ENCODE measurements at regions not wholly inside any gene's neighbourhood (a gene's known extent, or its start where the extent isn't known, plus 50 kb on each side); places are given as distances from the start of the nearest gene placed in this dataset.

DNA sequence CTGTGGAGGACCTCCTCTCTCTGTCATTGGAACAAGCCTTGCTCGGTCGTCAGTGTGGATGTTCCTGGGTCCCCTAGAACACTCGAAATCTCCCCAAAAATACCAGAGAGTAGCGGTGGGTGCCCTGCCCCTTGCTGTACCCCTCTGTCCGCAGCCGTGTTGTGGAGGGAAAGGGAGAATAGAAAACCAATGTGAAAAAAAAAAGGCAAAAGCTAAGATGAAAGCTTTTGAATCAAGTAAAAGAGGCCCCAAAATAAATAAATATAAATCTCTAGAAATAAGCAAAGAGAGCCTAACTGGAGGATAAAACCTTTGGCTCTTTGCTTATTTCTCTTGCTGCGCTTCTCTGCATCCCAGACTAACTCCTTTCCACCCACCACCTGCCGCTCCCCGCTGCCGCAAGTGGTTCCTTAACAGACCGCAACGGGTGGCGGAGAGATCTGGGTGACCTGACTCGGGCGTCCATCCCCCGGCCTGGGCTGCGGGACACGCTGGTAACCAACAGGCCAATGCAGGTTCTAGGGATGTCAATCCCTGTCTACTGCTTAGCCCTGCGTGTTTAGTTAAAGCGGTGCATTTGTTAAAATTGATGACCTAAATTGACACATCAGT is 110.0 kb downstream of the GPX5 start:
- TF ChIP-seq JUN (IDR thresholded peaks at IDR 0.05) = no peak
- TF ChIP-seq, protein P1, sequence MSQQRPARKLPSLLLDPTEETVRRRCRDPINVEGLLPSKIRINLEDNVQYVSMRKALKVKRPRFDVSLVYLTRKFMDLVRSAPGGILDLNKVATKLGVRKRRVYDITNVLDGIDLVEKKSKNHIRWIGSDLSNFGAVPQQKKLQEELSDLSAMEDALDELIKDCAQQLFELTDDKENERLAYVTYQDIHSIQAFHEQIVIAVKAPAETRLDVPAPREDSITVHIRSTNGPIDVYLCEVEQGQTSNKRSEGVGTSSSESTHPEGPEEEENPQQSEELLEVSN (IDR thresholded peaks at IDR 0.05; ENCODE audit: borderline replicate concordance, low read depth) = no peak
- TF ChIP-seq EHMT2 (IDR thresholded peaks at IDR 0.05; ENCODE audit: low read depth) = no peak
- TF ChIP-seq CHD2 (IDR thresholded peaks at IDR 0.05; ENCODE audit: low read length, partially characterized antibody) = no peak
- TF ChIP-seq ZNF302 (CRISPR knock-in tag; IDR thresholded peaks at IDR 0.05) = no peak
- TF ChIP-seq CHD4 (IDR thresholded peaks at IDR 0.05; ENCODE audit: borderline replicate concordance) = no peak
- TF ChIP-seq, protein P2, sequence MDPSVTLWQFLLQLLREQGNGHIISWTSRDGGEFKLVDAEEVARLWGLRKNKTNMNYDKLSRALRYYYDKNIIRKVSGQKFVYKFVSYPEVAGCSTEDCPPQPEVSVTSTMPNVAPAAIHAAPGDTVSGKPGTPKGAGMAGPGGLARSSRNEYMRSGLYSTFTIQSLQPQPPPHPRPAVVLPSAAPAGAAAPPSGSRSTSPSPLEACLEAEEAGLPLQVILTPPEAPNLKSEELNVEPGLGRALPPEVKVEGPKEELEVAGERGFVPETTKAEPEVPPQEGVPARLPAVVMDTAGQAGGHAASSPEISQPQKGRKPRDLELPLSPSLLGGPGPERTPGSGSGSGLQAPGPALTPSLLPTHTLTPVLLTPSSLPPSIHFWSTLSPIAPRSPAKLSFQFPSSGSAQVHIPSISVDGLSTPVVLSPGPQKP (IDR thresholded peaks at IDR 0.05; ENCODE audit: low read depth, low read length) = no peak
- TF ChIP-seq EP300 (IDR thresholded peaks at IDR 0.05) = no peak
- no peak for TF ChIP-seq FOSB (CRISPR knock-in tag; IDR thresholded peaks at IDR 0.05)
- TF ChIP-seq JUNB (IDR thresholded peaks at IDR 0.05) = no peak
- TF ChIP-seq TP53 (CRISPR knock-in tag; IDR thresholded peaks at IDR 0.05) = no peak
- TF ChIP-seq POLR2AphosphoS2 (conservative IDR thresholded peaks at IDR 0.05; ENCODE audit: low read length) = no peak
- TF ChIP-seq MYC (IDR thresholded peaks at IDR 0.05; ENCODE audit: borderline replicate concordance, low read length) = no peak
- no peak for TF ChIP-seq CBX2 (IDR thresholded peaks at IDR 0.05; ENCODE audit: borderline replicate concordance, low read depth)
- no peak for TF ChIP-seq PHF8 (IDR thresholded peaks at IDR 0.05; ENCODE audit: borderline replicate concordance, low read depth)
- no peak for TF ChIP-seq MAFK (IDR thresholded peaks at IDR 0.05; ENCODE audit: partially characterized antibody)
- TF ChIP-seq, protein P3, sequence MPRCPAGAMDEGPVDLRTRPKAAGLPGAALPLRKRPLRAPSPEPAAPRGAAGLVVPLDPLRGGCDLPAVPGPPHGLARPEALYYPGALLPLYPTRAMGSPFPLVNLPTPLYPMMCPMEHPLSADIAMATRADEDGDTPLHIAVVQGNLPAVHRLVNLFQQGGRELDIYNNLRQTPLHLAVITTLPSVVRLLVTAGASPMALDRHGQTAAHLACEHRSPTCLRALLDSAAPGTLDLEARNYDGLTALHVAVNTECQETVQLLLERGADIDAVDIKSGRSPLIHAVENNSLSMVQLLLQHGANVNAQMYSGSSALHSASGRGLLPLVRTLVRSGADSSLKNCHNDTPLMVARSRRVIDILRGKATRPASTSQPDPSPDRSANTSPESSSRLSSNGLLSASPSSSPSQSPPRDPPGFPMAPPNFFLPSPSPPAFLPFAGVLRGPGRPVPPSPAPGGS (IDR thresholded peaks at IDR 0.05) = no peak
- no peak for TF ChIP-seq RARB (CRISPR knock-in tag; IDR thresholded peaks at IDR 0.05)
- ATAC-seq = 0 out of 6 replicates have a peak, but pooled peaks of 1 of the 2 experiments have one; percentile 6
- H3K9me3 ChIP-seq = no peaks in the 10 kb centered on the region
- peak overlapping the region; percentile 80 for H3K4me2 ChIP-seq
- DNase-seq (ENCODE audit: low read depth in 1 of 2, low spot score in 1 of 2) = no peak
- FAIRE-seq = no peak
- peak overlapping the region; percentile 60 for H3K4me3 ChIP-seq
- 41% methylated on average over 17 of the region's 20 CpGs for WGBS (ENCODE audit: missing lambda C conversion rate)
- peak overlapping the region; percentile 51 to 66; a peak in 4 of 6 replicates for H3K27ac ChIP-seq
- POLR2A ChIA-PET = no interaction called here
- no peaks in the 10 kb centered on the region for H3K4me1 ChIP-seq
- CTCF ChIA-PET = interaction anchor here (0.6 to 1.6 kb wide), 4 partner anchors 16 to 140 kb away, joined by 3 to 6 read pairs (median 4); no protein-coding TSS in a partner anchor

DNA sequence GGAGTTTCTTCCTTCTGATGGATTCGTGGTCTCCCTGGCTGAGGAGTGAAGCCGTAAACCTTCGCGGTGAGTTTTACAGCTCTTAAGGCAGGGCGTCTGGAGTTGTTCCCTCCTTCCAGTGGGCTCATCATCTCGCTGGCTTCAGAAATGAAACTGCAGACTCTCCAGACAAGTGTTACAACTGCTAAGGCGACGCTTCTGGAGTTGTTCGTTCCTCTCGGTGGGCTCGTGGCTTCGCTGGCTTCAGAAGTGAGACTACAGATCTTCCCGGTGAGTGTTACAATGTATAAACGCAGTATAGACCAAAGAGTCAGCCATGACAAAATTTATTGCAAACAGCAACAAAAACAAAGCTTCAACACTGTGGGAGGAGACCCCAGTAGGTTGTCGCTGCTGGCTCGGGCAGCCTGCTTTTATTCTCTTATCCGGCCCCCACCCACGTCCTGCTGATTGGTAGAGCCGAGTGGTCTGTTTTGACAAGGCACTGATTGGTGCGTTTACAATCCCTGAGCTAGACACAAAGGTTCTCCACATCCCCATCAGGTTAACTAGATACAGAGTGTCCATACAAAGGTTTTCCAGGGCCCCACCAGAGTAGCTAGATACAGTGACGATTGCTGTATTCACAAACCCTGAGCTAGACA is 113.2 kb downstream of the GPX5 start:
- H3K4me2 ChIP-seq = no peak overlapping the region
- ATAC-seq = no peak
- CTCF ChIA-PET = no interaction called here
- TF ChIP-seq KDM5A (IDR thresholded peaks at IDR 0.05) (no peak), MAZ (IDR thresholded peaks at IDR 0.05; ENCODE audit: borderline replicate concordance, low read depth, low read length) (no peak), POLR2A (IDR thresholded peaks at IDR 0.05; ENCODE audit: low read length) (no peak), ZFP36 (IDR thresholded peaks at IDR 0.05; ENCODE audit: borderline replicate concordance, partially characterized antibody) (no peak), EHMT2 (IDR thresholded peaks at IDR 0.05; ENCODE audit: low read depth) (no peak), FOSB (CRISPR knock-in tag; IDR thresholded peaks at IDR 0.05) (no peak), RCOR1 (IDR thresholded peaks at IDR 0.05; ENCODE audit: low read depth, low read length) (no peak), HOXB13 (CRISPR knock-in tag; IDR thresholded peaks at IDR 0.05; ENCODE audit: low read depth) (no peak), ESRRA (IDR thresholded peaks at IDR 0.05; ENCODE audit: borderline replicate concordance, low read length) (no peak), ZNF302 (CRISPR knock-in tag; IDR thresholded peaks at IDR 0.05) (no peak)
- TF ChIP-seq, protein P4, sequence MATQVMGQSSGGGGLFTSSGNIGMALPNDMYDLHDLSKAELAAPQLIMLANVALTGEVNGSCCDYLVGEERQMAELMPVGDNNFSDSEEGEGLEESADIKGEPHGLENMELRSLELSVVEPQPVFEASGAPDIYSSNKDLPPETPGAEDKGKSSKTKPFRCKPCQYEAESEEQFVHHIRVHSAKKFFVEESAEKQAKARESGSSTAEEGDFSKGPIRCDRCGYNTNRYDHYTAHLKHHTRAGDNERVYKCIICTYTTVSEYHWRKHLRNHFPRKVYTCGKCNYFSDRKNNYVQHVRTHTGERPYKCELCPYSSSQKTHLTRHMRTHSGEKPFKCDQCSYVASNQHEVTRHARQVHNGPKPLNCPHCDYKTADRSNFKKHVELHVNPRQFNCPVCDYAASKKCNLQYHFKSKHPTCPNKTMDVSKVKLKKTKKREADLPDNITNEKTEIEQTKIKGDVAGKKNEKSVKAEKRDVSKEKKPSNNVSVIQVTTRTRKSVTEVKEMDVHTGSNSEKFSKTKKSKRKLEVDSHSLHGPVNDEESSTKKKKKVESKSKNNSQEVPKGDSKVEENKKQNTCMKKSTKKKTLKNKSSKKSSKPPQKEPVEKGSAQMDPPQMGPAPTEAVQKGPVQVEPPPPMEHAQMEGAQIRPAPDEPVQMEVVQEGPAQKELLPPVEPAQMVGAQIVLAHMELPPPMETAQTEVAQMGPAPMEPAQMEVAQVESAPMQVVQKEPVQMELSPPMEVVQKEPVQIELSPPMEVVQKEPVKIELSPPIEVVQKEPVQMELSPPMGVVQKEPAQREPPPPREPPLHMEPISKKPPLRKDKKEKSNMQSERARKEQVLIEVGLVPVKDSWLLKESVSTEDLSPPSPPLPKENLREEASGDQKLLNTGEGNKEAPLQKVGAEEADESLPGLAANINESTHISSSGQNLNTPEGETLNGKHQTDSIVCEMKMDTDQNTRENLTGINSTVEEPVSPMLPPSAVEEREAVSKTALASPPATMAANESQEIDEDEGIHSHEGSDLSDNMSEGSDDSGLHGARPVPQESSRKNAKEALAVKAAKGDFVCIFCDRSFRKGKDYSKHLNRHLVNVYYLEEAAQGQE (IDR thresholded peaks at IDR 0.05) = no peak
- TF ChIP-seq, protein P5, sequence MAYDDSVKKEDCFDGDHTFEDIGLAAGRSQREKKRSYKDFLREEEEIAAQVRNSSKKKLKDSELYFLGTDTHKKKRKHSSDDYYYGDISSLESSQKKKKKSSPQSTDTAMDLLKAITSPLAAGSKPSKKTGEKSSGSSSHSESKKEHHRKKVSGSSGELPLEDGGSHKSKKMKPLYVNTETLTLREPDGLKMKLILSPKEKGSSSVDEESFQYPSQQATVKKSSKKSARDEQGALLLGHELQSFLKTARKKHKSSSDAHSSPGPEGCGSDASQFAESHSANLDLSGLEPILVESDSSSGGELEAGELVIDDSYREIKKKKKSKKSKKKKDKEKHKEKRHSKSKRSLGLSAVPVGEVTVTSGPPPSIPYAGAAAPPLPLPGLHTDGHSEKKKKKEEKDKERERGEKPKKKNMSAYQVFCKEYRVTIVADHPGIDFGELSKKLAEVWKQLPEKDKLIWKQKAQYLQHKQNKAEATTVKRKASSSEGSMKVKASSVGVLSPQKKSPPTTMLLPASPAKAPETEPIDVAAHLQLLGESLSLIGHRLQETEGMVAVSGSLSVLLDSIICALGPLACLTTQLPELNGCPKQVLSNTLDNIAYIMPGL (CRISPR knock-in tag; IDR thresholded peaks at IDR 0.05; ENCODE audit: borderline replicate concordance) = no peak

More for the DNA sequence above, 113.2 kb downstream of the GPX5 start:
- no peak overlapping the region for H3K4me3 ChIP-seq
- POLR2A ChIA-PET = no interaction called here
- DNase-seq (ENCODE audit: low read depth in 1 of 2, low spot score in 1 of 2) (no peak), FAIRE-seq (no peak)
- H3K27ac ChIP-seq = no peak overlapping the region
- 89% methylated on average over 21 of the region's 21 CpGs for WGBS (ENCODE audit: missing lambda C conversion rate)
- H3K9me3 ChIP-seq = no peaks in the 10 kb centered on the region
- H3K4me1 ChIP-seq = no peaks in the 10 kb centered on the region; the same call in 2 of the 3 replicates

Data from A549 (cell line).